ENCODE measurements at regions not wholly inside any gene's neighbourhood (a gene's known extent, or its start where the extent isn't known, plus 50 kb on each side); places are given as distances from the start of the nearest gene placed in this dataset.
"Not testable (repeated sequence)": the region's sequence is repeated elsewhere in the genome, so short reads cannot be mapped to it uniquely, and the experiment has no call there.

DNA sequence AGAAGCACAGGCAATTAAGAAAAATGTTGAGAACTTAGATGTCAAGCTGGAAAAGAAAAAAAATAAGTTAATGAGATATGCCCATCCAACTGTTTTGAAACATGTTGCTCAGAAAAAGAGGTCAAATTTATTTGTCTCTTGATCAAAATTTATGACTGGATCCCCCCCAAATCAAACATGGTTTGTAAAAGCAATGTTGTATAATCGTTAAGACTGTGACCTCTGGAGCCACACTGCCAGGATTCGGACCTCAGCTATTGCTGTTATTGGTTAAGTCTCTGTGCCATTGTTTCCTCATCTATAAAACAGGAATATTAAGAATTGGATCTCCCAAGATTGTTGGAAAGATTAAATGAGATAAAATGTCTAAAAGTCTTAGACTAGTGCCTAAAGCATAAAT lies 51.9 kb upstream of the LRRK2 start:
- WGBS (ENCODE audit: insufficient coverage) = no CpG with 5 or more reads among the region's 2 CpGs
- no peak for DNase-seq

DNA sequence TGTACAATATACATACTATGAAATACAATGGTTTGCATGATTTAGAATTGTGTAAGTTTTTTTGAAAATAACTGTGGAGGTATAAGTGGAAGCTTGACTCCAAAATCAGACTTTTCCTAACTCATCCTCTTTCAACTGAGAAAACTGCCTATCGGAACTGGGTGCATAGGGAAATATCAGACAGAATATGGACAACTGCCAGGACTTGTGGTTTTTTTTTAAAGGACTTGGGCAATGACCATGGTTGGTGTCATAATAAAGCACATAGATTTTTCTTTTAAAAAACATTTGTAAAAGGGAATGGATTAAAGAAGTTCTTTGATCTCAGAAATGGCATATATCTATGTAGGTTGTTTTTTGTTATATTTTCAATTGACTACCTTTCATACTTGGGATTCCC lies 53.3 kb upstream of the LRRK2 start:
- no peaks in the 10 kb centered on the region for H3K27me3 ChIP-seq (ENCODE audit: control insufficient read depth, insufficient read depth, low read length)
- no CpG with 5 or more reads among the region's 1 CpG for WGBS (ENCODE audit: insufficient coverage)
- DNase-seq = peak; percentile 24
- H3K4me1 ChIP-seq (ENCODE audit: control insufficient read depth, insufficient read depth, low read length) = no peaks in the 10 kb centered on the region
- no peak overlapping the region for H3K4me3 ChIP-seq (ENCODE audit: low read length)
- H3K9me3 ChIP-seq (replicated peaks; ENCODE audit: control insufficient read depth, low read depth, low read length) = no peaks in the 10 kb centered on the region
- no peak overlapping the region for H3K27ac ChIP-seq (ENCODE audit: low read length)
- no peaks in the 10 kb centered on the region for H3K36me3 ChIP-seq (ENCODE audit: control insufficient read depth, insufficient read depth, low read length)

More for the DNA sequence above, 51.9 kb upstream of the LRRK2 start:
- H3K4me1 ChIP-seq (ENCODE audit: control insufficient read depth, insufficient read depth, low read length) = no peaks in the 10 kb centered on the region
- H3K4me3 ChIP-seq (ENCODE audit: low read length) = no peak overlapping the region
- no peak overlapping the region for H3K27ac ChIP-seq (ENCODE audit: low read length)
- no peaks in the 10 kb centered on the region for H3K36me3 ChIP-seq (ENCODE audit: control insufficient read depth, insufficient read depth, low read length)
- H3K27me3 ChIP-seq (ENCODE audit: control insufficient read depth, insufficient read depth, low read length) = no peaks in the 10 kb centered on the region
- no peaks in the 10 kb centered on the region for H3K9me3 ChIP-seq (replicated peaks; ENCODE audit: control insufficient read depth, low read depth, low read length)

DNA sequence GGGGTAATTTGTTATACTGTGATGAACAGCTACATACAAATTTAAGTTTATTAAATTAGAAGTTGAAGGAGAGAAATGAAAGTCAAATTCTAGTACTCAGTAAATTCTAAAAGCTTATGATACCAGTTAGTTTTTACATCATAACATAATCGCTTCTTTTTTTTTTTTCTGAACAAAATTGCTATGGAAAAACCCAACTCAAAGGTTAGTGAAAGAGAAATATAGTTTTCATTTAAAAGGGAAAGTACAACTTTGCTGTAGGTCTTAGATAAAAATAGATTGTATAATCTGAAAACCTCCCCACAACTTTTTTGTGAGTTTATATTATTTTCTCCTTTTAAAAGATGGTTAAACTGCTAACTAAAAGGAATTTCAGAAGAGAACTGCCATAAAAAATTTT lies 53.7 kb upstream of the LRRK2 start:
- WGBS (ENCODE audit: insufficient coverage) = no CpG with 5 or more reads among the region's 1 CpG
- no peak overlapping the region for H3K4me3 ChIP-seq (ENCODE audit: low read length)
- no peaks in the 10 kb centered on the region for H3K9me3 ChIP-seq (replicated peaks; ENCODE audit: control insufficient read depth, low read depth, low read length)
- DNase-seq = no peak
- no peak overlapping the region for H3K27ac ChIP-seq (ENCODE audit: low read length)
- no peaks in the 10 kb centered on the region for H3K27me3 ChIP-seq (ENCODE audit: control insufficient read depth, insufficient read depth, low read length)
- no peaks in the 10 kb centered on the region for H3K4me1 ChIP-seq (ENCODE audit: control insufficient read depth, insufficient read depth, low read length)
- no peaks in the 10 kb centered on the region for H3K36me3 ChIP-seq (ENCODE audit: control insufficient read depth, insufficient read depth, low read length)

- no peaks in the 10 kb centered on the region for H3K36me3 ChIP-seq (ENCODE audit: control insufficient read depth, insufficient read depth, low read length)
- 68% methylated on average over 2 of the region's 5 CpGs for WGBS (ENCODE audit: insufficient coverage)
- H3K9me3 ChIP-seq (replicated peaks; ENCODE audit: control insufficient read depth, low read depth, low read length) = no peaks in the 10 kb centered on the region
- no peak overlapping the region for H3K4me3 ChIP-seq (ENCODE audit: low read length)
- no peaks in the 10 kb centered on the region for H3K4me1 ChIP-seq (ENCODE audit: control insufficient read depth, insufficient read depth, low read length)
- no peak overlapping the region for H3K27ac ChIP-seq (ENCODE audit: low read length)
- H3K27me3 ChIP-seq (ENCODE audit: control insufficient read depth, insufficient read depth, low read length) = no peaks in the 10 kb centered on the region
- DNase-seq = no peak
These were observed 54.2 kb upstream of the LRRK2 start for GRCh38 chr12:40170593-40170992.

- H3K9me3 ChIP-seq (replicated peaks; ENCODE audit: control insufficient read depth, low read depth, low read length) = peaks cover under 1% of the 10 kb centered on the region
- WGBS (ENCODE audit: insufficient coverage) = no CpG with 5 or more reads among the region's 2 CpGs
- no peak for DNase-seq
- H3K4me1 ChIP-seq (ENCODE audit: control insufficient read depth, insufficient read depth, low read length) = no peaks in the 10 kb centered on the region
- H3K27me3 ChIP-seq (ENCODE audit: control insufficient read depth, insufficient read depth, low read length) = no peaks in the 10 kb centered on the region
- no peak overlapping the region for H3K4me3 ChIP-seq (ENCODE audit: low read length)
- H3K27ac ChIP-seq (ENCODE audit: low read length) = no peak overlapping the region
- H3K36me3 ChIP-seq (ENCODE audit: control insufficient read depth, insufficient read depth, low read length) = no peaks in the 10 kb centered on the region
These were observed 55.9 kb upstream of the LRRK2 start for GRCh38 chr12:40168868-40169267.

- not testable (repeated sequence) for H3K4me1 ChIP-seq (ENCODE audit: control insufficient read depth, insufficient read depth, low read length); H3K36me3 ChIP-seq (ENCODE audit: control insufficient read depth, insufficient read depth, low read length); H3K27me3 ChIP-seq (ENCODE audit: control insufficient read depth, insufficient read depth, low read length); DNase-seq; H3K9me3 ChIP-seq (replicated peaks; ENCODE audit: control insufficient read depth, low read depth, low read length); H3K4me3 ChIP-seq (ENCODE audit: low read length); H3K27ac ChIP-seq (ENCODE audit: low read length)
- no CpG with 5 or more reads among the region's 3 CpGs for WGBS (ENCODE audit: insufficient coverage)
These were observed 56.4 kb upstream of the LRRK2 start for GRCh38 chr12:40168419-40168818.

DNA sequence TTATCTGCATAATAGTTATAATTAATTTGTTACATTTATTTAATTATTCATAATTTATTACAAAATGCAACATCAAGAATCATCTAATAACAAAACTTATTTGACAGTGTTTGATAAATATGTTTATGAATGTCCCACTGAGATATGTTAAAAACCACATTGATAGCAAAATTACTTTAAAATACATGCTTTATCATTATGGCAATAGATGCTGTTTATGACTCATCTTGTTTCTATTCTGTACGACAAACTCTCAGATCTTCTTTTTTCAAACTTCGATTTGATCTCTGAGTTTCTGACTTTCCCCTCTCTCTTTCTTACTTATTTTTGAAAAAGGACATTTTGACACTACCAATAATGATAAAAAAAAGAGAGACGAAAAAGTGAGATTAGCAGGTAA lies 56.8 kb upstream of the LRRK2 start:
- Histone ChIP-seq H3K4me1 (ENCODE audit: control insufficient read depth, insufficient read depth, low read length) (no peaks in the 10 kb centered on the region), H3K9me3 (replicated peaks; ENCODE audit: control insufficient read depth, low read depth, low read length) (peaks cover 2% of the 10 kb centered on the region), H3K27me3 (ENCODE audit: control insufficient read depth, insufficient read depth, low read length) (no peaks in the 10 kb centered on the region), H3K4me3 (ENCODE audit: low read length) (no peak overlapping the region), H3K36me3 (ENCODE audit: control insufficient read depth, insufficient read depth, low read length) (no peaks in the 10 kb centered on the region), H3K27ac (ENCODE audit: low read length) (no peak overlapping the region)
- no CpG with 5 or more reads among the region's 3 CpGs for WGBS (ENCODE audit: insufficient coverage)
- DNase-seq = no peak

DNA sequence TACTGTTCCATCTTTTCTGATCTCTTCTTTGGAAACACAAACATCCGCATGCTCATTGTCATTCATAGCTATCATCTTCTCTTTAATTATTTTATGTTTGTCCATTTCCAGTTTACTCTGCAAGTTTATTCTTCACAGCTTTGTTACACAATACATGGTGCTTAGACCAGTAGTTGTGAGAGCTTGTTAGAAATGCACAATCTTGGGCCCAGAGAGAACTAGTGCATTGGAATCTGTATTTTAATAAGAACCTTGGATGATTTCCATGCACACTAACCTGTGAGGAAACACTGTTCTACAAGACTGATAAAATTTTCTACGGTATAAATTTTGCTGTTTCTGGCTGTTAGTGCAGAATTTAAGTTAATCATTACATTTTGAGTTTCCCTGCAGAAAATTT lies 59.3 kb upstream of the SLC2A13 start:
- WGBS (ENCODE audit: insufficient coverage) = no CpG with 5 or more reads among the region's 2 CpGs
- no peaks in the 10 kb centered on the region for H3K36me3 ChIP-seq (ENCODE audit: control insufficient read depth, insufficient read depth, low read length)
- no peaks in the 10 kb centered on the region for H3K27me3 ChIP-seq (ENCODE audit: control insufficient read depth, insufficient read depth, low read length)
- H3K9me3 ChIP-seq (replicated peaks; ENCODE audit: control insufficient read depth, low read depth, low read length) = peaks cover 5% of the 10 kb centered on the region
- no peak overlapping the region for H3K4me3 ChIP-seq (ENCODE audit: low read length)
- DNase-seq = no peak
- no peaks in the 10 kb centered on the region for H3K4me1 ChIP-seq (ENCODE audit: control insufficient read depth, insufficient read depth, low read length)
- H3K27ac ChIP-seq (ENCODE audit: low read length) = no peak overlapping the region

DNA sequence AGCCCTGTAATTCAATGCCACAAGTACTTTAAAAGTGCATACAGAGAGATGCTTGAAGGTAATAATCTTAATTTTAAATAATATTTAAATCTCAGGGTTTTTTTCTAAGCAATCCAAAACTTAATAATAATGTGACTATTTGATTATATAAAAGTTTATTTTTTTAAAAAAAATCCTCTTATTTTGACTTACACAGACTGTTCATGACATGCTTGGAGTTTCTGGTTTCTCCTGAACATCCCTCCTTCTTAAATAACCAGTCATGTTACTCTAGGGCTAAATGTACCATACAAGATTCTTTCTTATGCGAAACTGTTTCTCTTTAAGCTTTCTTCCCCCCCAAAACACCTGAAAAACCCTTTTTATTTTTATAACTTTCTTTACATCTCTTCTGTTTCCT lies 58.2 kb upstream of the SLC2A13 start:
- no peak for DNase-seq
- Histone ChIP-seq H3K36me3 (ENCODE audit: control insufficient read depth, insufficient read depth, low read length) (no peaks in the 10 kb centered on the region), H3K4me1 (ENCODE audit: control insufficient read depth, insufficient read depth, low read length) (no peaks in the 10 kb centered on the region), H3K9me3 (replicated peaks; ENCODE audit: control insufficient read depth, low read depth, low read length) (peaks cover 5% of the 10 kb centered on the region), H3K27ac (ENCODE audit: low read length) (no peak overlapping the region), H3K27me3 (ENCODE audit: control insufficient read depth, insufficient read depth, low read length) (no peaks in the 10 kb centered on the region), H3K4me3 (ENCODE audit: low read length) (no peak overlapping the region)
- WGBS (ENCODE audit: insufficient coverage) = no CpG with 5 or more reads among the region's 1 CpG

- no peaks in the 10 kb centered on the region for H3K27me3 ChIP-seq (ENCODE audit: control insufficient read depth, insufficient read depth, low read length)
- WGBS (ENCODE audit: insufficient coverage) = no CpG with 5 or more reads among the region's 1 CpG
- no peak overlapping the region for H3K4me3 ChIP-seq (ENCODE audit: low read length)
- H3K4me1 ChIP-seq (ENCODE audit: control insufficient read depth, insufficient read depth, low read length) = no peaks in the 10 kb centered on the region
- H3K36me3 ChIP-seq (ENCODE audit: control insufficient read depth, insufficient read depth, low read length) = no peaks in the 10 kb centered on the region
- peaks cover 5% of the 10 kb centered on the region for H3K9me3 ChIP-seq (replicated peaks; ENCODE audit: control insufficient read depth, low read depth, low read length)
- no peak for DNase-seq
- H3K27ac ChIP-seq (ENCODE audit: low read length) = no peak overlapping the region
These were observed 56.2 kb upstream of the SLC2A13 start for GRCh38 chr12:40162033-40162432.

GRCh38 chr12:40158592-40159111 lies 52.8 kb upstream of the SLC2A13 start:
- WGBS (ENCODE audit: insufficient coverage) = no CpG with 5 or more reads among the region's 1 CpG
- Histone ChIP-seq H3K27ac (ENCODE audit: low read length) (no peak overlapping the region), H3K27me3 (ENCODE audit: control insufficient read depth, insufficient read depth, low read length) (no peaks in the 10 kb centered on the region), H3K4me3 (ENCODE audit: low read length) (no peak overlapping the region), H3K4me1 (ENCODE audit: control insufficient read depth, insufficient read depth, low read length) (no peaks in the 10 kb centered on the region), H3K9me3 (replicated peaks; ENCODE audit: control insufficient read depth, low read depth, low read length) (peaks cover 3% of the 10 kb centered on the region), H3K36me3 (ENCODE audit: control insufficient read depth, insufficient read depth, low read length) (no peaks in the 10 kb centered on the region)
- DNase-seq = no peak
